ENCODE measurements at regions not wholly inside any gene's neighbourhood (a gene's known extent, or its start where the extent isn't known, plus 50 kb on each side); places are given as distances from the start of the nearest gene placed in this dataset.

- DNase-seq, result peak; percentile 75 to 82
Observed at GRCh38 chr18:34978953-34979608, 62.1 kb upstream of the MAPRE2 start.

GRCh38 chr18:34981487-34981886 lies 59.7 kb upstream of the MAPRE2 start:
- no peak for DNase-seq

- no peak for DNase-seq
Observed at GRCh38 chr18:34985963-34986362, 55.2 kb upstream of the MAPRE2 start.

- no peak for DNase-seq
Observed at GRCh38 chr18:34990597-34990996, 50.6 kb upstream of the MAPRE2 start.

GRCh38 chr18:34991152-34991551 lies 50.1 kb upstream of the MAPRE2 start:
- DNase-seq, result no peak
